Fibroblast of pulmonary artery (primary cell): ENCODE measurements at regions not wholly inside any gene's neighbourhood (a gene's known extent, or its start where the extent isn't known, plus 50 kb on each side); places are given as distances from the start of the nearest gene placed in this dataset.

Source experiments
- DNase-seq: peaks from one replicate; pipeline ENCODE4 v3.0.0-alpha.2; 2010; ENCODE audit warnings: low read depth
- H3K4me3 ChIP-seq: replicated peaks from 2 replicates; pipeline ENCODE4 v1.5.1; 2011; ENCODE audit warnings: low read depth, mild to moderate bottlenecking, control low read depth, low read length, moderate library complexity
- CTCF ChIP-seq: IDR thresholded peaks from 2 replicates; pipeline ENCODE4 v1.5.1; 2011; ENCODE audit warnings: mild to moderate bottlenecking, control low read depth, low read length, inconsistent platforms; ENCODE audit errors: missing control alignments

DNA sequence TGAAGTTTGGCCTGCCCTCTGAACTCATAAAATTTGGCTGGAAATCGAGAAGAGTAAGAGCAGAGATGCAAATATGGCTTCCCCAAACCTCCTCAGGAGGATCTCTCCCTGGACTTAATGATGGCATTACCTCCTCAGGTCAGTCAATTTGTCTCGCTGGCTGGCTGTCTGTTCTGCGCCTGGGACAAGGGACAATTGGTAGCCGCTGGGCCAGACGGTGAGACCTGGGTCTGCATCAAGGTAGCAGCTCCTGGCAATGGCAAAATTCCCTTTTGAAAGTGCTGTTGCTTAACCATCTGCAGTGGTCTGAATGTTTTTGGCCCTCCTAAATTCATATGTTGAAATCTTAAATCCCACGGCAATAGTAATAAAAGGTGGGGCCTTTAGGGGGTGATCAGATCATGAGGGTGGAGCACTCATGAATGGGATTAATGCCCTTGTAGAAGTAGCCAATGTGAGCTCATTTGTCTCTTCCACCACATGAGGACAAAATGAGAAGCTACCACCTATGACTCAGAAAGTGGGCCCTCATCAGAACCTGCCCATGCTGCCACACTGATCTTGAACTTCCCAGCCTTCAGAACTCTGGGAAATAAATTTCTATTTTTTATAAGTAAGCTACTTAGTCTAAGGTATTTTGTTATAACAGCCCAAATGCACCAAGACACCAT is 439.3 kb upstream of the KLF4 start:
- no peak overlapping the region for H3K4me3 ChIP-seq
- no peak for TF ChIP-seq CTCF
- DNase-seq = no peak

GRCh38 chr9:107927276-107927675 is 437.7 kb upstream of the KLF4 start:
- H3K4me3 ChIP-seq = no peak overlapping the region
- no peak for DNase-seq
- no peak for TF ChIP-seq CTCF

DNA sequence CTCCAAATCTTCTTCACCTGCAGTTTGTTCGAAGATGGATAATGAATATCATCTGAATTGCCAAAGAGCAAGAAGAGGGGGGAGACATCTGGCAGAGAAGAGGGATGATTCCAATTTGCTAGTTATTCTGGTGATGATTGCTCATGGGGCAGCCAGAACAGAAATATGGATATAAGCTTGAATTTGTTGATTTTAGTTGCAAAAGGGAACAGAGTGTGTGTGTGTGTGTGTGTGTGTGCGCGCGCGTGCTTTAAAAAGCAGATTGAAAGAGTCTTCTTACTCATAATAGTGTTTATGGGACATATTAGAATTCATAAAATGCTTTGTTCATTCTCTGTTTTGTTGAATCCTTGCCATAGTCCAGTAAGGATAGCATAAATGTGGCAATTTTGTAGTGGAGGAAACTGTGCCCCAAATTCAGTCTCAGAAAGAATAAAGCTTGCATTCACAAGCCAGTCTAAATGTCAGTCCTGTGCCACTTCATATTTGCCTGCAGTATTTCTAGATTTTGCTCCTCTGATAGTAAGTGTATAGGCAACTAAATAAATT is 436.3 kb upstream of the KLF4 start:
- no peak for TF ChIP-seq CTCF

DNA sequence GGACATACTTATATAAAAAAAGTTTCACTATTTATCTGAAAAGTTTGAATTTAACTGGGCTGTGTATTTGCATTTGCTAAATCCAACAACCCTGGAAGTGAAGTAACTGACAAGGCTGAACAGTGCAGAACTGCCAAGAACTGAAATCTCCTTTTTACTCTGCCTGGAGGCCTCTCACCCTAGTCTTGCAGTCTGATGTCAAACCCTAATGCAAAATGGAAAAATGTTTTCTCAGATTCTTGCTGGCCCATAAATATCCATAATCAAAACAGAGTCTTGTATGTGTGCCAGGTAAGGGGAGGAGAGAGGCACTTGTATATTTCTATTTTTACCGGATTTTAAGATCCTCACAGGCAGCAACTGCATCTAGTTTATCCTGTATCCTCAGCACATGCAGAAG is 432.7 kb upstream of the KLF4 start:
- TF ChIP-seq CTCF = no peak
- H3K4me3 ChIP-seq = no peak overlapping the region
- no peak for DNase-seq

More for the DNA sequence above, 436.3 kb upstream of the KLF4 start:
- no peak overlapping the region for H3K4me3 ChIP-seq
- DNase-seq = no peak

GRCh38 chr9:107919263-107919662 is 429.7 kb upstream of the KLF4 start:
- TF ChIP-seq CTCF = no peak
- no peak overlapping the region for H3K4me3 ChIP-seq
- no peak for DNase-seq

DNA sequence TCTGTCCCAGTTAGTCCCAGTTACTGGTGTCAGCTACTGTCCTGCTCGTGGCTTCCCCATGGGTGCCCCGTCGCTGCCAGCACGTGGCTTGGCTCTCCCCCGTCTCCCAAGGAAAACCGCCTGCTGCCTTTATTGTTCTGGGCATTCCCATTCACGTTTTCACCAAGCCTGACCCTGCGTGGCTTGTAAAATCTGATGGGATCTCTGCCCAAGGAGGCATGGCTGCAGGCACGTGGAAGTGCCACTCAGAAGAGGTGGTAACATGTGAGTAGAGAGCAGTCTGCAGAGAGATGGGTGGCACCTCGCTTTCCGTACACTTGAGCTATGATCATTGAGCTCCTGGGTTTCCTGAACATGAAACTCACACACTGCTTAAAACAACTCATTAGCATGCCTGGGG is 429.2 kb upstream of the KLF4 start:
- no peak for DNase-seq
- H3K4me3 ChIP-seq = no peak overlapping the region
- TF ChIP-seq CTCF = no peak

DNA sequence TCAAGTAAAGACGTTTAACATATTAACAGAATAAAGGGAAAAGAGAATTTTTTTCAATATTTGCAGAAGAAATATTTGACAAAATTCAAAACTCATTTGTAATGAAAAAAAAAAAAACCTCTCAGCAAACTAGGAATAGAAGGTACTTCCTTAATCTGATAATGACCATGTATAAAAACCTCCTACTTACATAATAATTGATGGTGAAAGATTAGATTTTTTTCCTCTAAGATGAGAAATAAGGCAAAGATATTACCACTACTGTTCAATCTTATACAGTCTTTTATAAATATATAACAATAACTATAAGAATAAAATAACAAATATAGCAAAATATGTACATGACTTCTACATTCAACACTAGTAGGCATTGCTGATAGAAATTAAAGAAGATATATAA is 424.6 kb upstream of the KLF4 start:
- TF ChIP-seq CTCF = no peak
- no peak for DNase-seq
- H3K4me3 ChIP-seq = no peak overlapping the region
